ENCODE measurements at regions not wholly inside any gene's neighbourhood (a gene's known extent, or its start where the extent isn't known, plus 50 kb on each side); places are given as distances from the start of the nearest gene placed in this dataset.

DNA sequence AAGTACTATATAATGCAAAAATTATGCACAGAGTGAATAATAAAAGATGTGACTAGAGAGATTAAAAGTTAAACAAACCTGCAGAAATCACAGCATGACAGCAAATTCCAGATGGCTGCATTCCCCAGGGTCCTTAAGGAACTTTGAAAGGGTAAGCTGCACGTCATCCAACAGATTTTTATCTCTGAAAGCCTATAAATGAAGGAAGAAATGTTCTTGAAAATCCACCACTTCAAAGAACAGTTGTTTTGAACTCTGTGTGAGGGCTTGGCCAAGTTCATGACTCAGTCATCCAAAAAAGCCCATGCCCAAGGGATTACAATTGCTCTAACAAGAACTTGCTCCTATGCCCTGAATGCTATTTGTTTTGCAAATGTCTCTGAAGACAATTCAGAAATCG, 603.6 kb downstream of the PLOD2 start:
- TF ChIP-seq, protein P1, sequence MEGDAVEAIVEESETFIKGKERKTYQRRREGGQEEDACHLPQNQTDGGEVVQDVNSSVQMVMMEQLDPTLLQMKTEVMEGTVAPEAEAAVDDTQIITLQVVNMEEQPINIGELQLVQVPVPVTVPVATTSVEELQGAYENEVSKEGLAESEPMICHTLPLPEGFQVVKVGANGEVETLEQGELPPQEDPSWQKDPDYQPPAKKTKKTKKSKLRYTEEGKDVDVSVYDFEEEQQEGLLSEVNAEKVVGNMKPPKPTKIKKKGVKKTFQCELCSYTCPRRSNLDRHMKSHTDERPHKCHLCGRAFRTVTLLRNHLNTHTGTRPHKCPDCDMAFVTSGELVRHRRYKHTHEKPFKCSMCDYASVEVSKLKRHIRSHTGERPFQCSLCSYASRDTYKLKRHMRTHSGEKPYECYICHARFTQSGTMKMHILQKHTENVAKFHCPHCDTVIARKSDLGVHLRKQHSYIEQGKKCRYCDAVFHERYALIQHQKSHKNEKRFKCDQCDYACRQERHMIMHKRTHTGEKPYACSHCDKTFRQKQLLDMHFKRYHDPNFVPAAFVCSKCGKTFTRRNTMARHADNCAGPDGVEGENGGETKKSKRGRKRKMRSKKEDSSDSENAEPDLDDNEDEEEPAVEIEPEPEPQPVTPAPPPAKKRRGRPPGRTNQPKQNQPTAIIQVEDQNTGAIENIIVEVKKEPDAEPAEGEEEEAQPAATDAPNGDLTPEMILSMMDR (conservative IDR thresholded peaks at IDR 0.05; ENCODE audit: control insufficient read depth, insufficient read depth, low read depth, low read length): no peak
- no peak overlapping the region for H3K4me3 ChIP-seq (ENCODE audit: control insufficient read depth, low read depth, low read length)
- DNase-seq (ENCODE audit: low read depth): peak; percentile 68

DNA sequence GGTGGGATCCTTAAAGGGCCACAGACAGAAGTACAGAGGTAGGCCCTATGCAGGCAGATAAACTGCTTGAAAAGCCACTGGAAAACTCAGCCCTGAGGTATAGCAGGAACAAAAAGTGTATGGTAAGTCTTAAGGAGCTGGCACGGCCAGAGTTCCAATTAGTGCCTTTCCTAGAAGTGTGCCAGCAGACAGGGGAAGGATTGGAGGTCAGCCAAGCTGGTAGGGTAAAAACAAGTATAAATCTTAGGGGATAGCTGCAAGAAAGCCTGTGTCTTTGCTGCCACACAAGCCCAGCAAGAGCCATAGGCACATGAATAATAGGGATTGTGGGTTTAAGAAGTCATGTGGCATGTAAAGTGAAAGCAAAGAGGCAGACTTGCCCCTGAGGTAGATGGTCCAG, 582.5 kb downstream of the PLOD2 start:
- TF ChIP-seq, protein P1 (conservative IDR thresholded peaks at IDR 0.05; ENCODE audit: control insufficient read depth, insufficient read depth, low read depth, low read length): no peak
- DNase-seq (ENCODE audit: low read depth): no peak
- H3K4me3 ChIP-seq (ENCODE audit: control insufficient read depth, low read depth, low read length): no peak overlapping the region

DNA sequence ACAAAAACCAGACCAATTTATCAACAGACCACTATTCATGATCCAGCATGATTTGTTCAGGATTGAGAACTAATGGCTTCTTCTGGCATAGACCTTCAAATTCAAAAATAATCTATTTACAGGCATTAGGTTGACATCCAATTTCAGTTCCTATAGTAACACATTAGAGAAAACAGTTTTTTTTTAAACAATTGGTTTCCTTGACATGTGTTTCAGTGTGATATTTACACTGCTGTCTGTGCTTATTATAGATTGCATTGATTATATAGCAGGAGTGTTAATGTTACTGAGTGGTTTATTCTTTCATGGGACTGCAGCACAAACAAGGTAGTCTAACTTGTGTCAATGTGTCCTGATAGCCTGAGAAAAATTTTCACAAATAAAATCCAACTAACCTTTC, 579.3 kb downstream of the PLOD2 start:
- TF ChIP-seq, protein P1 (conservative IDR thresholded peaks at IDR 0.05; ENCODE audit: control insufficient read depth, insufficient read depth, low read depth, low read length): no peak
- no peak overlapping the region for H3K4me3 ChIP-seq (ENCODE audit: control insufficient read depth, low read depth, low read length)
- DNase-seq (ENCODE audit: low read depth): no peak

DNA sequence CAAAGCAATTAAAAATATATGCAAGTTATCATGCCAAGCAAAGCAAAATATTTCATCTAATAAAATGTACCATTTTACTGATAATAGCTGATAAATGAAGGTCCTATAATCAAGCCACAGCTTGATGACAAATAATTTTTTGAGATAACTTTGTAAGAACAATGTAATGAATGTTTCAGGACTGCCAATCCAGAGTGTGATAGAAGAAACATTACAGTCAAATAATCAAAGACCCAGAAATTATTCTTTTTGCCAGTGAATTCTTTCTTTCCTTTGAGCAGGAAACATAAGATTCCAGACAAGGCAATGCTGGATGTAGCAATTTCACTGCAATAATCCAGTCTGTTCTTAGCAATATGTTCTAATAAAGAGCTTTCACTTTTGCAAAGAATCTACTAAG, 556.1 kb downstream of the PLOD2 start:
- no peak overlapping the region for H3K4me3 ChIP-seq (ENCODE audit: control insufficient read depth, low read depth, low read length)
- TF ChIP-seq, protein P1 (conservative IDR thresholded peaks at IDR 0.05; ENCODE audit: control insufficient read depth, insufficient read depth, low read depth, low read length): no peak
- no peak for DNase-seq (ENCODE audit: low read depth)

DNA sequence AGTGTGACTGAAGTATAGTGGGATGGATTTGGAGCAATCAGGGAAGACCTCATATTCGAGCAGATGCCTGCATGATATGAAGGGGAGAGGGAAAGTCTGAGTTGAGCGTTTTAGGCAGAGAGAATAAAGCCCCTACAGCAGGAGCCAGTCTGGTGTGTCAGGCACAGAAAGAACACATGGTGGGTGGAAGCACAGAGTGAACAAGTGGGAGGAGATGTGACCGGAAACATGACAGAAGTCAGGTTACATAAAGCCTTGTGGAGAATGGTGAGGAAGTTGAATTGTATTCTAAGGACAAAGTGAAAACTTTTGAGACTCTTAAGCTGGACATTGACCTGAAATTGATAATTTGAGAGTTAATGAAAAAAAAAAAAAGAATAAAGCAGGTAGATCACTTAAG, 541.0 kb downstream of the PLOD2 start:
- no peak overlapping the region for H3K4me3 ChIP-seq (ENCODE audit: control insufficient read depth, low read depth, low read length)
- TF ChIP-seq, protein P1 (conservative IDR thresholded peaks at IDR 0.05; ENCODE audit: control insufficient read depth, insufficient read depth, low read depth, low read length): no peak
- DNase-seq (ENCODE audit: low read depth): no peak

DNA sequence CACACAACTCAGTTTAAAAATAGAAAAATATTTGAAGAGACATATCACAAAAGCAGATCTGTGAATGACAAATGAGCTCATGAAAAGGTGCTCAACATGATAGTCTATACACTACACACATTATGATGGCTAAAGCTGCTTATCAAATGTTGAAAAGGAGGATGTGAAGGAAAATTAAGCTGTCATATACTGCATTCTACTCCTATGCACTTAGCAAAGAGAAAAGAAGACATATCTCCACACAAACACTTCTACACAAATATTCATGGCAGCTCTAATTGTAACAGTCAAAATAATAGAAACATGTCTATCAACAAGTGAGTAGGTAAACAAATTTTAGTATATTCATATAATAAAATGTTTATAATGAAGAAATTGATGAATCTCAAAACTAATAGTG, 540.5 kb downstream of the PLOD2 start:
- no peak overlapping the region for H3K4me3 ChIP-seq (ENCODE audit: control insufficient read depth, low read depth, low read length)
- DNase-seq (ENCODE audit: low read depth): no peak
- TF ChIP-seq, protein P1 (conservative IDR thresholded peaks at IDR 0.05; ENCODE audit: control insufficient read depth, insufficient read depth, low read depth, low read length): no peak

DNA sequence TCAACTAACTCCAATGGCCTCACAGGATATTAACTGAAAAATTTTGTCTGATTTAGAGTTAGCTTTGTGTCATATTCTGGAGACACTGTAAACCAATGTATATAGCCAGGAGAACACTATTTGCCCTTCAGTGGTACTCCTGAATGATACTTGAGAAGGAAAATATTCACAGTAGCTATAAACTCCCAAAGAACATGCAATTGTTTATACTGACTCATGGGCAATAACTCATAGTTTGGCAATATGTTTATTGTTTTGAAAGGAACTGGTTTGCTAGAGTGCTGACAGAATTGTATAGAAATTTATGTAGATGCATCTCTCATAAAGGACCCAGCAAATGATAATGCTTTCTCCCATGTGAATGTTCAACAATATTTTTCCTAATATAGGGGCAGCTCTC, 537.6 kb downstream of the PLOD2 start:
- TF ChIP-seq, protein P1 (conservative IDR thresholded peaks at IDR 0.05; ENCODE audit: control insufficient read depth, insufficient read depth, low read depth, low read length): no peak
- DNase-seq (ENCODE audit: low read depth): peak; percentile 17

More for the DNA sequence above, 537.6 kb downstream of the PLOD2 start:
- H3K4me3 ChIP-seq (ENCODE audit: control insufficient read depth, low read depth, low read length): no peak overlapping the region
